Myocyte (in vitro differentiated cells): ENCODE measurements at regions not wholly inside any gene's neighbourhood (a gene's known extent, or its start where the extent isn't known, plus 50 kb on each side); places are given as distances from the start of the nearest gene placed in this dataset.

Source experiments
- DNase-seq: peaks from one replicate; pipeline ENCODE4 v3.0.0-alpha.2; 2012; ENCODE audit warnings: low read depth

DNA sequence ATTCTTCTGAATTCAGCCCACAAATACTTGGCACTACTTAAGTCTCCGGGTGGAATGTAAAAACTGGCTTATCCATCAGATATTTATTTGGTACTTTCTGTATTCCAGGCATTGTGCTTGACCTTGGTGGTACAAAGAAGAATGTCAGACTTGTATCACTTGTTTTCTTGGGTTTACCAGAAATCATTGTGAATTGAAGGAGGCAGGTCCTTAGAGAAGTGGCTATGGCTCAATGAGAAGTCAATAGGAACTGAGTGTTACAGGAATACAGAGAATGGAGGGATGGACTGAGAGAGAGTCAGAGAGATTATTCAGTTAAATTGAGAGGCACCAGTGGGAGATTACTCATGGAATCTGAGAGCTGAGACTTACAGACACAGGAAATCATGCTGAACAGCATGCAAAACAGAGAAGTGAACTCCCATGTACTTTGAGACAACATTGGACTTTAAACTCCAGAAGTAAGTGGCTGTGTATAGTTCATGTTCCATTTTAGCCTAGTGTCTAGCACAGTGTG lies 704.1 kb downstream of the CDH11 start:
- DNase-seq, result peak; percentile 41

DNA sequence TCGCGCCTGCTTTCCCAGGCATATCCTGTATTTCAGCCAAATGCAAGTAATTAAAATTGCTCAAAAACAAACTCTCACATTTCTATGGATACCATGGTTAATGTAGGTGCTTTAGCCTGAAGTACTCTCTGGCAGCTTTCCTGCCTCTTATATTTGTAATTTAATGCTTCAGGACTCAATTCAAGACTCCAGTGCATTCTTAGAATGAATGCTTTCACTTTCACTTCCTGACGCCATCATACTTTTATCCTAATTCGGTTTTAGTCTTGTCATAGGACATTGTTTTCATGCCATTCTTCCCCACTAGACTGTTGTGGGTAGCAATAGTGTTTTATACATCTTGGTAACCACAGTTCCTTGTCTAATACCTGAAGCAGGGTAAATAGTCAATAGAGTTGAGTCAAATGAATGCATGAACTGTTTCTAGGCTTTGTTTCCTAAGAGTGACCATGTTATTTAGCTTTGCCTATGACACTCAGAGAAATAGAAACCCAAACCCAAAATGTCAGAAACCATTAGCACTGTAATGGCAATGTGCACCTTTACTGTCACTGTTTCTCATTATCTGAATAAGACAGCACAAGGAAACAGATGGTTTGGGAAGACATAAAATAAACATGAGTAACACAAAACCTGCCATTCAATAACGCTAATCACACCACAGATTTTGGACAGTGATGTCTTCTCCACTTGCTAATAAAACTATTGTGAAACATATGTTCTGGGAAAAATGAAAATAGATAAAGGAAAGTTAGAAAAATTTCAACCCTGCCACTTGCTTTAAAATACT lies 705.5 kb downstream of the CDH11 start:
- DNase-seq, result peak; percentile 69

DNA sequence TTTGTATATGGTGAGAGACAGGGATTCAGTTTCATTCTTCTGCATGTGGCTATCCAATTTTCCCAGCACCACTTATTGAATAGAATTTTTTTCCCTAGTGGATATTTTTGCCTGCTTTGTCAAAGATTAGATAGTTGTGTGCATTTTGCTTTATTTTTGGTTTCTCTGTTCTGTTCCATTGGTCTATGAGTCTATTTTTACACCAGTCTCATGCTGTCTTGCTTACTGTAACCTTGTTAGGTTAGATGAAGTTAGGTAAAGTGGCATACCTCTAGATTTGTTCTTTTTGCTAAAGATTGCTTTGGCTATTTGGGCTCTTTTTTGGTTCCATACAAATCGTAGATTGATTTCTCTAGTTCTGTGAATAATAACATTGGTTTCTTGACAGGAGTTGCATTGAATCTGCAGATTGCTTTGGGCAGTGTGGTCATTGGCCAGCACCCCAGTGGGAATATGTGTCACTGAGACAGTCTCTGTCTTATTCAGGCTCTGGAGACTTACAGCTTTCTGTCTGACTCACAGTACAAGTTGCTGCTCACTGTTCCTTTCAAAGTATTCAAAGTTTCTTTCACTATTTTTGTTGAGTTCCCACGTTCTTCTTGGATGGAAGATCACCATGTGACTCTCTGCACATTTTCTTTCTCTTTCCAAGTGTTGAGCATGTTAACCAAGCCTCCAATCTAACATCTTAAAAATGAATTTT lies 709.1 kb downstream of the CDH11 start:
- peak; percentile 52 for DNase-seq

DNA sequence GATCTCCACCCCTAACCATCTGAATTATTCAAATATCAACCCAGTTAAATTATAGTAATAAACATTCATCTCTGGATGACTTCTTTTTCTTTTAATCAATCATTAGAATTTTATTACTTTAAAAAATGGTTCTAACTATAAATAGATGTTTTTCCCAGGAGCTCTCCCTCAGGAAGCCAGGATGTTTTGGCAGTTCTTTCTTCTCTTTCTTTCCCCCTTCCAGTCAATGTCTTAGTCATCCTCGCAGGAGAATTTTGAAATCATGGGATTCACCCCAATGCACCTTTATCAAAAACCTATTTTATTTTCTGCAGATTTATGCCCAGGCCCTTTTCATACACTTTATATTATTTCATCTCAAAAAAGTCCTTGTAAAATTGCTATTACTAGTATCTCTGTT lies 711.6 kb downstream of the CDH11 start:
- DNase-seq, result no peak

DNA sequence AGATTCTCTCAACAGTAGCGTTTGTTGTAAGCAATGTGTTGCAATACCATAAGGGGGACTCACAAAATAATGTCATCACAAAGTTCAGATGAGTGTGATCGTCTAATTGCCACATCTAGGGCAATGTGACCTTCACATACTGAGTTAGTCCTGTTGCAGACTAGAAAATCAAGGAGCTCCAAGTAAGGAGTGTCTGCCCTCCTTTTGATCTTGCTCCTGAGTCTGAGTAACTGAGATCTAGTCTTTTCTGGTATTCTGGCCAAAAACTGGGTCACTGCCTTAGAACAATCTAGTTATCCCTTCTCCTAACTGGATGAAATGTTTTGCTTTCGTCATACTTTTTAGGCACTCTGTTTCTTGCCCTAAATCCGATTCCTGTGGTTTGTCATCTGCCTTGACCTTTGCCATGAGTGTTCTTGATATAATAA lies 712.1 kb downstream of the CDH11 start:
- DNase-seq, result no peak

GRCh38 chr16:64408699-64409098 lies 713.2 kb downstream of the CDH11 start:
- no peak for DNase-seq

DNA sequence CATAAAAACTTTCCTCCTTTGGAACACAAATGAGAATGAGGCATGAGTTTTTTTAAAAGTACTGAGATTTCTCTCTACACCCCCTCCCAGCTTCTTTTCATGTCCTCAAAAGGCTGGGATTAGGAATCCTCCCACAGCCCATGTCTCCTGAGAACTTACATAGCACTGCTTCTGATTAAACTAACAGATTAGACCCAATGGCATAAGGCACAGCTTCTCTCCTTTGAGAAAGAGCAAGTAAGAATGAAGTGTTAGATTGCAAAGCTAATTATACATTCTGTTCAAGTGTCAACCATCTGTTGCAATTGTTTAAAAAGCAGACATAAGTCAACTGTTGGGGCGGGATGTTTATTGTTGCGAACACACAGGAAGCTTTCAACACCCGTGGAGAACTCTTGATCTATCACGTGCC lies 715.1 kb downstream of the CDH11 start:
- DNase-seq, result no peak

DNA sequence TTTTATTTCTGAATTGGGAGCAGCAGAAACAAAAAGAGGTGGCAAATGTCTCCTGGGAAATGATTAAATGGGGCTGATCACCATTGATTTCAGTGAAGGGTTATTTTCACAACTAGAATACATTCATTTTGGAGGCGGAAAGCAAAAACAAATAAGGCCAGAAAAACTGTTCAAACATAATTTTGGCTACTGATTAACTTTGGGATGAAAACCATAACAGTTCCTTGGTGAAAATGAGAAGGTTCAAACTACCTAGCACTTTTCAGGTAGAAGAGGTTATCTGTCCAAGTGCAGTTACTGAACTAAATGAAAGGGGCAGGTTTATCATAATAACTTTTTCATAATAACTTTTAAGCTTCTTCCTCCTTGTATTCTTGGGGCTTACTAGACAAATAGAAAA lies 718.5 kb downstream of the CDH11 start:
- DNase-seq, result no peak

DNA sequence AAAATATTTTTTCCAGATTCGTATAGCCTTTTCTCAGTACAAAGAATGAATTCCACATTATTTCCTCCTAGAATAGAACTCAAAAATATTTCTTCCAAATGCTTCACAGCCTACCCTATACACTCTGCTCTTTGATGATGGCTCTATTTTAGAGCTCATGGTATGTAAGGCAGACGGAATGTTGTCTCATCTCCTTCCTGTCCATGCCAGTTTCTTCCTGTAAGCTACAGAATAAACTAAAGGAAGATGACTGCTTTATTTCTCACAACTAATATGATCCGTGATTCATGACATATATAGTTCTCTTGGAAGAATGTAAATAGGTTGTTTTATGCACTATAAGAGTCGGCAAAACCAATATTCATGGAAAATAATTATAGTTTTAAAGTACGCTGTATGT lies 723.1 kb downstream of the CDH11 start:
- no peak for DNase-seq

- DNase-seq, result no peak
Measured at GRCh38 chr16:64397945-64398508, 723.8 kb downstream of the CDH11 start.

DNA sequence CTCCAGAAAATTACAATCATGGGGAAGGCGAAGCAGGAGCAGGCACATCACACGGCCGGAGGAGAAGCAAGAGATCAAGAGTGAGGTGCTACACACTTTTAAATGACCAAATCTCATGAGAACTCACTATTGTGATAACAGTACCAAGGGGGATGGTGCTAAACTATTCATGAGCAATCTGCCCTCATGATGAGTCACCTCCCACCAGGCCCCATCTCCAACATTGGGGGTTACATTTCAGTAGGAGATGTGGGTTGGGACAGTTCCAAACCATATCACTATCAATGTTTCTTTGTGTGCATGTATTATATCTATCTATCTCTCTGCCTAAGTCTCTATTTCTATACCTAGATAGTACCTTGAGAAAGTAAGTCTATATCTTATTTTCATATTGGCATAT lies 724.8 kb downstream of the CDH11 start:
- DNase-seq, result no peak

DNA sequence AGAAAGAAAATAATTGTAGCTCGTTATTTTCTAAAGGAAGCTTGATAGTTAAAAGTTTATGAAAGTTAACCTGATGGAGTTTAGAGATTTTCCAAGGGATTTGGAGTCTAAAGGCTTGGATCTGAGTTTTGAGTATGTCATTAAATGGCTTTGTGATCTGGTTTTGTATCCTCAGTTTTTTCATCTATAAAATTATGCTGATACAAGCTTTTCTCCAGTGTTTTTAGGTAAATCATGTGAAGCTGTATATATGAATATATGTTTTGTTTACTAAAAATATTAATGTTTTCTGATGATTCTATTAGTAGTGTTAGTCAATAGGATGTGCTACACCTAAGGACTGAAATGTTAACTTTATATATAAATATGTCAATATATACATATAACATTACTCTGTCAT lies 727.8 kb downstream of the CDH11 start:
- DNase-seq, result no peak

DNA sequence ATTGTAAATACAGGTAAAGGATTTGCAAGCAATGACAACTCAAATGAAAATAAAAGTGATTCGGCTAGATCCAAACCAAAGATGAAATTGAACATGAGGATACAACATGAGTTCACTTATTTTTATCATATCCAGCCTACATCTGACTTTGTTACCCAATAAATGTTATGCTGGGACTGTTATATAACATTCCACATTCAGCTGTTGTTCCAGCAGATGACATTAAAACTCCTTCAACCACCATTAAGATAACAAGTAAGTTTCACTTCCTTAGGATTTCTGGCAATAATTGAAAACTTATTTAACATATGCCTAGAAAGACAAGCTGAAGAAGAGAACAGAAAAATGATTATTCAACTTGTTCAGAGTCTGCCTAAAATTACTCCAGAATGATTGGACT lies 729.4 kb downstream of the CDH11 start:
- DNase-seq, result peak; percentile 34

GRCh38 chr16:64391063-64391600 lies 730.7 kb downstream of the CDH11 start:
- peak; percentile 37 for DNase-seq

DNA sequence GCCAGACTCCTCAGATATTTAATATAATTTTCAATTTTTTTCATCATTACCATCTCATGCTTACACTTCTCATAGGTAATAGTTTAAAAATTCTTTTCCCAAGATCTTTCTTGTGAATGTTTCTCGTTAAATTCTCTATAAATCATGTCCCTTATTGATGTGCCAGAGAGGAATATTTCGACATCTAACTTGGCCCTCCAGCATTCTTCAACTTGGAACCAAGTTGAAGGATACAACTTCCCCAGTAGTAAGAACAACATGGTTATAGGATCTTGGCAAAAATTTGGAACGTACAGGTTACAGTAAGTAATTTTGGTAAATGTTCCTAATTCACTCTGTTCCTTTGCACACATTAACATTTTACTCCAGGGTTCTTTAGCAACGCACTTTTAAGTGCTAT lies 731.8 kb downstream of the CDH11 start:
- no peak for DNase-seq

- no peak for DNase-seq
Measured at GRCh38 chr16:64384636-64385035, 737.2 kb downstream of the CDH11 start.

DNA sequence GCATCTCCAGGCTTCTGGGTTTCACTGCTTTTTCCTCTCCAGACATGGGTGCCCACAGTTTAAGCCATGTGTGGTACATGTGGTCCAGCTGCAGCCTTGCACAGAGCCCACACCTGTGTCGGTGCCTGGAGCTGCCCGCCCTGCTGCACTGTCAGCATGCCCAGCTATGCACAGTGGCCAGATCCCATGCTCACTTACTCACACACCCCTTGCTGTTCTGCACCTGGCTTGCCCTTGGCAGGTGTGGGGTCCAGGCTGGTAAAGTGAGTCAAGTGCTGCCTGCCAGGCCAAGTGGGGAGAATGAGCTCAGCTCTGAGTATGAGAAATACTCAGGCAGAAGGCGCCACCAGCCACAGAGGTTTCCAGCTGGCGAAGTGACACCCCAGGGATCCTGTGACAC lies 739.9 kb downstream of the CDH11 start:
- peak; percentile 77 for DNase-seq

GRCh38 chr16:64380751-64381150 lies 741.1 kb downstream of the CDH11 start:
- DNase-seq, result no peak

GRCh38 chr16:64375391-64375980 lies 746.4 kb downstream of the CDH11 start:
- no peak for DNase-seq

DNA sequence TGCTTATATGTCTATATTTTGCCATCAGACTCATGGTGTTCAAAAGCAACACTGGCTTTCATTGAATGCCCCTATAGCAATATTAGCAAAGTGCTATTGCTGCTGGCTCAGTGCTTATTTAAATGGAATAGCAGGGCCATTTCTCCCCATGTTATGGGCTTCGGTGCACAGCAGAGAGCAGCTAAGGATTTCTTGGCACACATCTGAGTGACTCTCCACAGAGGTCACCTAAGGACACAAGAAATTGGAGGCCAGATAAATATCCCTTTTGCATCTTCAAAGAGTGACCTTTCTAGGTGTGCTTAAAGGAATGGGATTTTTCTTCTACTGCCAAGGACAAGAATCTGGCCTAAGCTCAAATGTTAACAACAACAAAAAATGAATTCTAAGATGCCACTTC lies 751.8 kb downstream of the CDH11 start:
- no peak for DNase-seq

DNA sequence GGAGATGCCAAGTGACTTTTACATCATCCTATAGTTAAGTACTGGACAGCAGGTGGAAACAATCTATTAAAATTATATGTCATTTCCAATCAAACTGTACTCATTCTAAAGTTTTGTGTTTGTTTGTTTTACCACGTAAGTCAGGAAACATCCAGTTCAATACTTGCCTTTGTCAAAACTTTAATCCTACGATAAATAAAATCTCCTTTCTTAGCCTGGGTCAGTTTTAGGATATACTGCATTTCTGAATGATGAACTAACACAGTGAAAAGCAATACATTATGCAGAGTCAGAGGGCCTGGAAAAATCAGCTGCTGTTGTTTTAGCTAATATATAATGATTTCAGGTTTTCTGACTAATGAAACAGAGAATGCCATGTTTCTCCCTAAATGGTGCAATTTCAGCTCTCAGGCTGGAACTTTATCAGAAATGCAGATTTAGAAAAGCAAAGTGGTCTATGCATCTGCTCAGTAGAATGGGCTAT lies 756.4 kb downstream of the CDH11 start:
- no peak for DNase-seq
